Kidney epithelial cell (primary cell): ENCODE measurements at regions not wholly inside any gene's neighbourhood (a gene's known extent, or its start where the extent isn't known, plus 50 kb on each side); places are given as distances from the start of the nearest gene placed in this dataset.
"Not testable (repeated sequence)": the region's sequence is repeated elsewhere in the genome, so short reads cannot be mapped to it uniquely, and the experiment has no call there.

ENCODE experiments used
- DNase-seq: peaks from one replicate; pipeline ENCODE4 v3.0.0-alpha.2; 2010; ENCODE audit warnings: low read depth
- H3K27me3 ChIP-seq: 2 replicates; pipeline ENCODE4 v1.6.0; 2011; ENCODE audit warnings: low read length; ENCODE audit not compliant: control insufficient read depth, insufficient read depth
- H3K36me3 ChIP-seq: 2 replicates; pipeline ENCODE4 v1.5.1; 2011; ENCODE audit warnings: low read length; ENCODE audit not compliant: control insufficient read depth, insufficient read depth
- H3K4me3 ChIP-seq: 2 replicates; pipeline ENCODE4 v1.5.1; 2011; ENCODE audit warnings: low read depth, mild to moderate bottlenecking, control low read depth, low read length
- CTCF ChIP-seq: IDR thresholded peaks from 2 replicates; pipeline ENCODE4 v1.5.1; 2011; ENCODE audit warnings: mild to moderate bottlenecking, moderate library complexity, low read length, control low read depth, inconsistent platforms; ENCODE audit not compliant: insufficient read depth, poor library complexity, severe bottlenecking

GRCh38 chr19:56919308-56919995, 78.9 kb upstream of the PEG3 start:
- TF ChIP-seq CTCF: no peak
- no peak for DNase-seq
- Histone ChIP-seq H3K36me3 (no peaks in the 10 kb centered on the region), H3K4me3 (no peak overlapping the region), H3K27me3 (no peaks in the 10 kb centered on the region)

GRCh38 chr19:56926094-56926493, 85.6 kb upstream of the PEG3 start:
- DNase-seq, H3K27me3 ChIP-seq, H3K4me3 ChIP-seq, H3K36me3 ChIP-seq: not testable (repeated sequence)

- no peak for DNase-seq
Observed at GRCh38 chr19:56927294-56927693, 86.8 kb upstream of the PEG3 start.

GRCh38 chr19:56927791-56928207, 87.3 kb upstream of the PEG3 start:
- no peaks in the 10 kb centered on the region for H3K27me3 ChIP-seq
- TF ChIP-seq CTCF: no peak
- H3K4me3 ChIP-seq: no peak overlapping the region
- no peaks in the 10 kb centered on the region for H3K36me3 ChIP-seq
- no peak for DNase-seq

More at GRCh38 chr19:56927294-56927693, 86.8 kb upstream of the PEG3 start:
- H3K4me3 ChIP-seq: no peak overlapping the region
- no peak for TF ChIP-seq CTCF
- H3K36me3 ChIP-seq: no peaks in the 10 kb centered on the region
- H3K27me3 ChIP-seq: no peaks in the 10 kb centered on the region

GRCh38 chr19:56930647-56931535, 90.4 kb upstream of the PEG3 start:
- no peak overlapping the region for H3K4me3 ChIP-seq
- no peaks in the 10 kb centered on the region for H3K36me3 ChIP-seq
- no peak for TF ChIP-seq CTCF
- no peaks in the 10 kb centered on the region for H3K27me3 ChIP-seq
- DNase-seq: no peak

GRCh38 chr19:56933014-56933705, 92.6 kb upstream of the PEG3 start:
- no peak for TF ChIP-seq CTCF
- Histone ChIP-seq H3K4me3 (no peak overlapping the region), H3K27me3 (no peaks in the 10 kb centered on the region), H3K36me3 (no peaks in the 10 kb centered on the region)
- DNase-seq: no peak
